Stimulated activated naive CD4-positive, alpha-beta T cell (primary cell): ENCODE measurements at regions not wholly inside any gene's neighbourhood (a gene's known extent, or its start where the extent isn't known, plus 50 kb on each side); places are given as distances from the start of the nearest gene placed in this dataset.

Experiments used
- DNase-seq, 6 experiments: peaks; one replicate each; lab custom pipeline; 2025; lab: John Stamatoyannopoulos, UW

GRCh38 chr3:10583798-10584708 is 78.7 kb upstream of the ATP2B2 start:
- no peak for DNase-seq

- DNase-seq = no peak
These were observed 80.6 kb upstream of the ATP2B2 start for GRCh38 chr3:10585945-10586344.

GRCh38 chr3:10594915-10595314 is 89.5 kb upstream of the ATP2B2 start:
- peak in 3 of 6 experiments; percentile 2 to 33 (median 32) for DNase-seq

GRCh38 chr3:10596746-10597448 is 91.5 kb upstream of the ATP2B2 start:
- DNase-seq = no peak

GRCh38 chr3:10597733-10598132 is 92.3 kb upstream of the ATP2B2 start:
- DNase-seq = no peak

GRCh38 chr3:10599017-10599416 is 93.6 kb upstream of the ATP2B2 start:
- no peak for DNase-seq

GRCh38 chr3:10599444-10599843 is 94.1 kb upstream of the ATP2B2 start:
- DNase-seq = no peak

GRCh38 chr3:10600296-10600714 is 94.9 kb upstream of the ATP2B2 start:
- DNase-seq = no peak

GRCh38 chr3:10600726-10601125 is 95.3 kb upstream of the ATP2B2 start:
- no peak for DNase-seq

- no peak for DNase-seq
These were observed 95.9 kb upstream of the ATP2B2 start for GRCh38 chr3:10601151-10601856.

GRCh38 chr3:10601857-10602230 is 96.5 kb upstream of the ATP2B2 start:
- no peak for DNase-seq

- DNase-seq = no peak
These were observed 96.9 kb upstream of the ATP2B2 start for GRCh38 chr3:10602271-10602670.

GRCh38 chr3:10602769-10603768 is 97.7 kb upstream of the ATP2B2 start:
- peak; percentile 25 to 86 (median 66) for DNase-seq

GRCh38 chr3:10609134-10609533 is 103.7 kb upstream of the ATP2B2 start:
- DNase-seq = no peak

- no peak for DNase-seq
These were observed 108.8 kb upstream of the ATP2B2 start for GRCh38 chr3:10614168-10614567.

- DNase-seq = no peak
These were observed 110.3 kb upstream of the ATP2B2 start for GRCh38 chr3:10615715-10616114.

GRCh38 chr3:10616321-10616720 is 110.9 kb upstream of the ATP2B2 start:
- DNase-seq = no peak

GRCh38 chr3:10619989-10620832 is 114.8 kb upstream of the ATP2B2 start:
- DNase-seq = no peak

- no peak for DNase-seq
These were observed 115.4 kb upstream of the ATP2B2 start for GRCh38 chr3:10620833-10621082.

GRCh38 chr3:10623578-10624275 is 118.3 kb upstream of the ATP2B2 start:
- no peak for DNase-seq
